ENCODE measurements at regions not wholly inside any gene's neighbourhood (a gene's known extent, or its start where the extent isn't known, plus 50 kb on each side); places are given as distances from the start of the nearest gene placed in this dataset.

GRCh38 chr7:84838857-84839256 lies 348.0 kb downstream of the SEMA3D start:
- TF ChIP-seq CTCF (conservative IDR thresholded peaks at IDR 0.05; ENCODE audit: low read depth in 2 of 2): no peak
- no peak for TF ChIP-seq POLR2AphosphoS5 (IDR thresholded peaks at IDR 0.05; ENCODE audit: low read depth)
- no peak for TF ChIP-seq EZH2phosphoT487 (IDR thresholded peaks at IDR 0.05; ENCODE audit: unreplicated experiment)
- no peak for TF ChIP-seq ZNF331 (CRISPR knock-in tag; IDR thresholded peaks at IDR 0.05; ENCODE audit: low read depth)
- no peak for TF ChIP-seq EZH2 (IDR thresholded peaks at IDR 0.05; ENCODE audit: low read depth, unreplicated experiment)
- no peak for TF ChIP-seq REST (IDR thresholded peaks at IDR 0.05; ENCODE audit: unreplicated experiment)
- TF ChIP-seq ETS1 (IDR thresholded peaks at IDR 0.05): no peak
- no peak for TF ChIP-seq NANOG (IDR thresholded peaks at IDR 0.05; ENCODE audit: borderline replicate concordance)
- no peak for TF ChIP-seq JUNB (IDR thresholded peaks at IDR 0.05; ENCODE audit: unreplicated experiment)
- TF ChIP-seq CREB1 (CRISPR knock-in tag; IDR thresholded peaks at IDR 0.05; ENCODE audit: low read depth): no peak
- TF ChIP-seq STAT1 (IDR thresholded peaks at IDR 0.05; ENCODE audit: unreplicated experiment): no peak
- no peak for TF ChIP-seq ZNF114 (CRISPR knock-in tag; IDR thresholded peaks at IDR 0.05)
- no peak for TF ChIP-seq ZNF462 (CRISPR knock-in tag; IDR thresholded peaks at IDR 0.05)

Measured in GM23338 (cell line).